Sigmoid colon (tissue), 6 donors: ENCODE measurements at regions not wholly inside any gene's neighbourhood (a gene's known extent, or its start where the extent isn't known, plus 50 kb on each side); places are given as distances from the start of the nearest gene placed in this dataset.

Source experiments
- DNase-seq: peaks from one replicate; pipeline ENCODE4 v3.0.0-alpha.2; 2019
- H3K27ac ChIP-seq, 4 donors: fragments of 200-600 bp; sonication (generic); one replicate each; pipeline ENCODE4 v1.5.1; 2016 to 2019; ENCODE audit warnings: mild to moderate bottlenecking in 1 of 4
- H3K27me3 ChIP-seq, 3 donors: fragments of 200-600 bp; sonication (generic); one replicate each; pipeline ENCODE4 v1.5.1; 2019; ENCODE audit warnings: mild to moderate bottlenecking in 1 of 3
- H3K36me3 ChIP-seq, 4 donors: fragments of 200-600 bp; sonication (generic); one replicate each; pipeline ENCODE4 v1.5.1; 2016 to 2019
- H3K4me1 ChIP-seq, 4 donors: fragments of 200-600 bp; sonication (generic); one replicate each; pipeline ENCODE4 v1.5.1; 2017 to 2019
- H3K4me3 ChIP-seq, 4 donors: fragments of 200-600 bp; sonication (generic); one replicate each; pipeline ENCODE4 v1.5.1; 2017 to 2019; ENCODE audit warnings: mild to moderate bottlenecking in 2 of 4, moderate library complexity in 1 of 4
- H3K9me3 ChIP-seq, 4 donors: fragments of 200-600 bp in 3 of 4; sonication (generic) in 3 of 4; one replicate each; pipeline versions ENCODE4 v1.5.1 to v1.6.1; 2013 to 2019
- CTCF ChIP-seq, 4 experiments: fragments of 450-650 bp in 3 of 4; fragments of 200-600 bp in 1 of 4; IDR thresholded peaks; one replicate each; pipeline ENCODE4 v1.5.1; 2016 to 2019; ENCODE audit warnings: antibody characterized with exemption in 4 of 4, mild to moderate bottlenecking in 3 of 4, moderate library complexity in 2 of 4
- EP300 ChIP-seq, 4 donors: sonication (generic); formaldehyde crosslinking; IDR thresholded peaks; one replicate each; pipeline ENCODE4 v1.6.1; 2017; ENCODE audit warnings: antibody characterized with exemption in 4 of 4
- POLR2A ChIP-seq, 2 donors: fragments of 450-650 bp; IDR thresholded peaks; one replicate each; pipeline ENCODE4 v1.6.1; 2016; ENCODE audit warnings: antibody characterized with exemption in 2 of 2, mild to moderate bottlenecking in 2 of 2, moderate library complexity in 2 of 2
- POLR2AphosphoS5 ChIP-seq, 4 donors: sonication (generic); formaldehyde crosslinking; IDR thresholded peaks; one replicate each; pipeline ENCODE4 v1.6.1; 2017; ENCODE audit warnings: antibody characterized with exemption in 4 of 4
- WGBS, 2 donors: extraction: QIAGEN DNeasy Blood & Tissue Kit; methylation state at CpG; one replicate each; pipeline ENCODE4 v1.1.7; 2013; 5-methylcytosine and 5-hydroxymethylcytosine counted together
- intact Hi-C: fragments of 100-400 bp; cut with DNase I; formaldehyde crosslinking; loops from one replicate; pipeline ENCODE4 v1.15.1; 2023
- donor health status: healthy with polysubstance abuse.
- donor health status: healthy.

GRCh38 chr5:5006548-5006947 lies 133.6 kb upstream of the ADAMTS16 start:
- 52 to 85% methylated on average over 3 of the region's 3 CpGs for WGBS, 2 donors
- Histone ChIP-seq H3K36me3 (no peaks in the 10 kb centered on the region), H3K4me3 (no peak overlapping the region), H3K27ac (no peak overlapping the region), H3K27me3 (no peaks in the 10 kb centered on the region), H3K9me3 (no peaks in the 10 kb centered on the region), H3K4me1 (no peaks in the 10 kb centered on the region)
- DNase-seq: no peak
- TF ChIP-seq CTCF (IDR thresholded peaks at IDR 0.05) (no peak), POLR2AphosphoS5 (IDR thresholded peaks at IDR 0.05) (no peak), POLR2A (IDR thresholded peaks at IDR 0.05) (no peak), EP300 (IDR thresholded peaks at IDR 0.05) (no peak)
- intact Hi-C loops: no loop called here

- no peaks in the 10 kb centered on the region for H3K9me3 ChIP-seq
- H3K27me3 ChIP-seq: no peaks in the 10 kb centered on the region
- no peak for TF ChIP-seq POLR2AphosphoS5 (IDR thresholded peaks at IDR 0.05)
- TF ChIP-seq POLR2A (IDR thresholded peaks at IDR 0.05): no peak
- TF ChIP-seq EP300 (IDR thresholded peaks at IDR 0.05): no peak
- no peak for TF ChIP-seq CTCF (IDR thresholded peaks at IDR 0.05)
- H3K4me3 ChIP-seq: no peak overlapping the region
- WGBS, 2 donors: 83 to 91% methylated on average over 4 of the region's 4 CpGs
- H3K27ac ChIP-seq: no peak overlapping the region
- intact Hi-C loops: no loop called here
- H3K36me3 ChIP-seq: no peaks in the 10 kb centered on the region
- H3K4me1 ChIP-seq: no peaks in the 10 kb centered on the region
- DNase-seq: no peak
Observed at GRCh38 chr5:5009240-5009639, 130.9 kb upstream of the ADAMTS16 start.

GRCh38 chr5:5011151-5011550 lies 129.0 kb upstream of the ADAMTS16 start:
- 90 to 94% methylated on average over 4 of the region's 4 CpGs for WGBS, 2 donors
- no peaks in the 10 kb centered on the region for H3K27me3 ChIP-seq
- H3K9me3 ChIP-seq: no peaks in the 10 kb centered on the region
- TF ChIP-seq CTCF (IDR thresholded peaks at IDR 0.05): no peak
- TF ChIP-seq POLR2AphosphoS5 (IDR thresholded peaks at IDR 0.05): no peak
- TF ChIP-seq POLR2A (IDR thresholded peaks at IDR 0.05): no peak
- TF ChIP-seq EP300 (IDR thresholded peaks at IDR 0.05): no peak
- H3K4me1 ChIP-seq: peaks cover 0 to 10% (median 4%) of the 10 kb centered on the region in 4 donors
- intact Hi-C loops: no loop called here
- no peak overlapping the region for H3K4me3 ChIP-seq
- no peaks in the 10 kb centered on the region for H3K36me3 ChIP-seq
- H3K27ac ChIP-seq: no peak overlapping the region
- DNase-seq: no peak

GRCh38 chr5:5014586-5015235 lies 125.4 kb upstream of the ADAMTS16 start:
- intact Hi-C loops: no loop called here
- no peak for DNase-seq
- no peaks in the 10 kb centered on the region for H3K9me3 ChIP-seq
- TF ChIP-seq CTCF (IDR thresholded peaks at IDR 0.05): no peak
- no peak for TF ChIP-seq POLR2A (IDR thresholded peaks at IDR 0.05)
- TF ChIP-seq EP300 (IDR thresholded peaks at IDR 0.05): no peak
- no peak for TF ChIP-seq POLR2AphosphoS5 (IDR thresholded peaks at IDR 0.05)
- no peaks in the 10 kb centered on the region for H3K36me3 ChIP-seq
- H3K4me1 ChIP-seq: peaks cover 0 to 10% (median 4%) of the 10 kb centered on the region in 4 donors
- WGBS, 2 donors: 45 to 50% methylated on average over 7 of the region's 7 CpGs
- H3K27me3 ChIP-seq: no peaks in the 10 kb centered on the region
- no peak overlapping the region for H3K27ac ChIP-seq
- H3K4me3 ChIP-seq: no peak overlapping the region
